Testis (tissue), 2 donors: ENCODE measurements at regions not wholly inside any gene's neighbourhood (a gene's known extent, or its start where the extent isn't known, plus 50 kb on each side); places are given as distances from the start of the nearest gene placed in this dataset.

Experiments used
- POLR2A ChIP-seq: fragments of 450-650 bp; IDR thresholded peaks from one replicate; pipeline ENCODE4 v1.6.1; 2017; ENCODE audit warnings: antibody characterized with exemption, mild to moderate bottlenecking, moderate library complexity
- TF ChIP-seq, protein P1 (sequence below), 3 experiments: fragments of 450-650 bp in 2 of 3; fragments of 200-600 bp in 1 of 3; sonication (generic) in 1 of 3; IDR thresholded peaks; one replicate each; pipeline ENCODE4 v1.5.1; 2016 to 2019; ENCODE audit warnings: antibody characterized with exemption in 3 of 3, mild to moderate bottlenecking in 2 of 3, moderate library complexity in 1 of 3

DNA sequence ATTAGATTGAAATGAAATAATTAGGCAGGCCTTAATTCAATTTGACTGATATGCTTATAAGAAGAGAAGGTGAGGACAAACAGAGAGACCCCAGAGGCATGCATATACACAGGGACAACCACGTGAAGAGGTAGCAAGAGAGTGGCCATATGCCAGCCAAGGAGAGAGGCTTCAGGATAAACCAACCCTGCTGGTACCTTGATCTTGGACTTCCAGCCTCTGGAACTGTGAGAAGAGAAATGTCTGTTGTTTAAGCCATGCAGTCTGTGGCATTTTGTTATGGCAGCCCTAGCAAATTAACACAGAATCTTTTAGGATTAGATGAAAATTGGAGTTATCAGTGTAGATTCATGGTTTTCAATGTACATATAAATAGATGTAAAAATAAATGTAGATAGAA, 120.1 kb downstream of the KCTD15 start:
- TF ChIP-seq, protein P1, sequence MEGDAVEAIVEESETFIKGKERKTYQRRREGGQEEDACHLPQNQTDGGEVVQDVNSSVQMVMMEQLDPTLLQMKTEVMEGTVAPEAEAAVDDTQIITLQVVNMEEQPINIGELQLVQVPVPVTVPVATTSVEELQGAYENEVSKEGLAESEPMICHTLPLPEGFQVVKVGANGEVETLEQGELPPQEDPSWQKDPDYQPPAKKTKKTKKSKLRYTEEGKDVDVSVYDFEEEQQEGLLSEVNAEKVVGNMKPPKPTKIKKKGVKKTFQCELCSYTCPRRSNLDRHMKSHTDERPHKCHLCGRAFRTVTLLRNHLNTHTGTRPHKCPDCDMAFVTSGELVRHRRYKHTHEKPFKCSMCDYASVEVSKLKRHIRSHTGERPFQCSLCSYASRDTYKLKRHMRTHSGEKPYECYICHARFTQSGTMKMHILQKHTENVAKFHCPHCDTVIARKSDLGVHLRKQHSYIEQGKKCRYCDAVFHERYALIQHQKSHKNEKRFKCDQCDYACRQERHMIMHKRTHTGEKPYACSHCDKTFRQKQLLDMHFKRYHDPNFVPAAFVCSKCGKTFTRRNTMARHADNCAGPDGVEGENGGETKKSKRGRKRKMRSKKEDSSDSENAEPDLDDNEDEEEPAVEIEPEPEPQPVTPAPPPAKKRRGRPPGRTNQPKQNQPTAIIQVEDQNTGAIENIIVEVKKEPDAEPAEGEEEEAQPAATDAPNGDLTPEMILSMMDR (IDR thresholded peaks at IDR 0.05) = no peak
- no peak for TF ChIP-seq POLR2A
